ENCODE measurements at regions not wholly inside any gene's neighbourhood (a gene's known extent, or its start where the extent isn't known, plus 50 kb on each side); places are given as distances from the start of the nearest gene placed in this dataset.
"Not testable (repeated sequence)": the region's sequence is repeated elsewhere in the genome, so short reads cannot be mapped to it uniquely, and the experiment has no call there.

- not testable (repeated sequence) for TF ChIP-seq CTCF (IDR thresholded peaks at IDR 0.05; ENCODE audit: insufficient read depth, low read length); POLR2AphosphoS5 (IDR thresholded peaks at IDR 0.05; ENCODE audit: low read depth)
Measured at GRCh38 chr1:196021174-196021573, 587.1 kb downstream of the KCNT2 start.

Data from HL-60 (cell line).